Heart right ventricle (tissue), 16 donors: ENCODE measurements at regions not wholly inside any gene's neighbourhood (a gene's known extent, or its start where the extent isn't known, plus 50 kb on each side); places are given as distances from the start of the nearest gene placed in this dataset.
"Not testable (repeated sequence)": the region's sequence is repeated elsewhere in the genome, so short reads cannot be mapped to it uniquely, and the experiment has no call there.

Source experiments
- ATAC-seq, 8 donors: fragments of 200-7000 bp; cut with Tn5 transposase; one replicate each; pipeline ENCODE4 v1.9.1; 2020; ENCODE audit warnings: mild to moderate bottlenecking in 8 of 8, moderate library complexity in 8 of 8, moderate number of reproducible peaks in 1 of 8
- DNase-seq, 2 donors: peaks; one replicate each; pipeline ENCODE4 v3.0.0-alpha.2; 2020
- H3K27ac ChIP-seq, 10 donors: fragments of 200-600 bp; sonication (generic) in 2 of 10; one replicate each; pipeline versions ENCODE4 v1.5.0 to v1.8.0; 2020 to 2022; ENCODE audit warnings: mild to moderate bottlenecking in 3 of 10
- H3K27me3 ChIP-seq, 7 donors: fragments of 200-600 bp; one replicate each; pipeline ENCODE4 v1.8.0; 2021 to 2022; ENCODE audit warnings: mild to moderate bottlenecking in 2 of 7
- H3K36me3 ChIP-seq, 9 donors: fragments of 200-600 bp; sonication (generic) in 1 of 9; one replicate each; pipeline versions ENCODE4 v1.5.0 to v1.8.0; 2020 to 2022; ENCODE audit warnings: mild to moderate bottlenecking in 2 of 9
- H3K4me1 ChIP-seq, 9 donors: fragments of 200-600 bp; sonication (generic) in 1 of 9; one replicate each; pipeline versions ENCODE4 v1.5.0 to v1.8.0; 2020 to 2022; ENCODE audit warnings: mild to moderate bottlenecking in 4 of 9
- H3K4me3 ChIP-seq, 10 donors: fragments of 200-600 bp; sonication (generic) in 2 of 10; one replicate each; pipeline versions ENCODE4 v1.5.0 to v1.8.0; 2020 to 2022; ENCODE audit warnings: mild to moderate bottlenecking in 7 of 10, moderate library complexity in 2 of 10
- H3K9me3 ChIP-seq, 11 donors: fragments of 200-600 bp in 10 of 11; sonication (generic) in 2 of 11; one replicate each; pipeline versions ENCODE4 v1.5.0 to v1.8.0; 2013 to 2022; ENCODE audit warnings: mild to moderate bottlenecking in 2 of 11, control low read depth in 1 of 11, moderate library complexity in 1 of 11
- WGBS, 2 donors: extraction: QIAGEN DNeasy Blood & Tissue Kit; methylation state at CpG; one replicate each; pipeline ENCODE4 v1.1.7; 2013; ENCODE audit warnings: inconsistent platforms in 1 of 2; 5-methylcytosine and 5-hydroxymethylcytosine counted together
- intact Hi-C, 10 donors: fragments of 100-400 bp; cut with DNase I; formaldehyde crosslinking; loops; one replicate each; pipeline versions ENCODE4 v1.11.1 to v1.14.2; 2022
- TF ChIP-seq, protein P1 (sequence below), 9 donors: fragments of 200-600 bp; sonication (generic) in 2 of 9; IDR thresholded peaks; one replicate each; pipeline versions ENCODE4 v1.5.0 to v1.8.0; 2021 to 2022; ENCODE audit warnings: antibody characterized with exemption in 9 of 9, mild to moderate bottlenecking in 5 of 9, moderate library complexity in 1 of 9
- donor health status: Arrhythmogenic right ventricular cardiomyopathy.
- donor health status: ischemic (EF 13 %, LVEDD 7.1; RV severe dilation, severe dysfunction).
- donor health status: healthy with polysubstance abuse.
- donor health status: DM: no; HTN: yes; CAD: no.
- donor health status: DM: no; HTN: no; CAD: no.
- donor health status: ischemic (EF 25% LVEDD 6.9; RV normal size, moderate dysfunction).
- donor health status: ischemic (EF 25% LVEDD 5.7; RV mildly dilated, moderate dysfunction).
- donor health status: healthy.
- donor health status: DM: yes; HTN: yes; CAD: no.
- donor health status: Ischemic cardiomyopathy.
- donor health status: ischemic (EF 35%, LVEDD 5.7; RV mildly dilated, moderate dysfunction).
- donor health status: nonischemic (EF 11% LVEDD 7.7; RV severe dilation, severe dysfunction).
- donor health status: DM: yes; HTN: yes; CAD: no.
- donor health status: PGD.
- donor health status: ischemic (EF 29% LVEDD 5.4; RV normal size, mild dysfunction).
- donor health status: nonischemic (EF 23%, LVEDD 6.1; RV moderate dilation, normal function).

- no peak overlapping the region for H3K4me3 ChIP-seq
- no peaks in the 10 kb centered on the region for H3K36me3 ChIP-seq
- H3K4me1 ChIP-seq = no peaks in the 10 kb centered on the region
- 62 to 70% methylated on average over 5 of the region's 5 CpGs for WGBS, 2 donors
- peaks cover 0 to 10% (median 5%) of the 10 kb centered on the region in 7 donors for H3K27me3 ChIP-seq
- peaks cover 0 to 3% (median 0%) of the 10 kb centered on the region in 11 donors for H3K9me3 ChIP-seq
- intact Hi-C loops = no loop called here
- no peak overlapping the region for H3K27ac ChIP-seq
- ATAC-seq (no peak), DNase-seq (no peak)
- TF ChIP-seq, protein P1, sequence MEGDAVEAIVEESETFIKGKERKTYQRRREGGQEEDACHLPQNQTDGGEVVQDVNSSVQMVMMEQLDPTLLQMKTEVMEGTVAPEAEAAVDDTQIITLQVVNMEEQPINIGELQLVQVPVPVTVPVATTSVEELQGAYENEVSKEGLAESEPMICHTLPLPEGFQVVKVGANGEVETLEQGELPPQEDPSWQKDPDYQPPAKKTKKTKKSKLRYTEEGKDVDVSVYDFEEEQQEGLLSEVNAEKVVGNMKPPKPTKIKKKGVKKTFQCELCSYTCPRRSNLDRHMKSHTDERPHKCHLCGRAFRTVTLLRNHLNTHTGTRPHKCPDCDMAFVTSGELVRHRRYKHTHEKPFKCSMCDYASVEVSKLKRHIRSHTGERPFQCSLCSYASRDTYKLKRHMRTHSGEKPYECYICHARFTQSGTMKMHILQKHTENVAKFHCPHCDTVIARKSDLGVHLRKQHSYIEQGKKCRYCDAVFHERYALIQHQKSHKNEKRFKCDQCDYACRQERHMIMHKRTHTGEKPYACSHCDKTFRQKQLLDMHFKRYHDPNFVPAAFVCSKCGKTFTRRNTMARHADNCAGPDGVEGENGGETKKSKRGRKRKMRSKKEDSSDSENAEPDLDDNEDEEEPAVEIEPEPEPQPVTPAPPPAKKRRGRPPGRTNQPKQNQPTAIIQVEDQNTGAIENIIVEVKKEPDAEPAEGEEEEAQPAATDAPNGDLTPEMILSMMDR (IDR thresholded peaks at IDR 0.05) = no peak
Observed at GRCh38 chr5:136750224-136750862, 385.0 kb upstream of the TRPC7 start.

DNA sequence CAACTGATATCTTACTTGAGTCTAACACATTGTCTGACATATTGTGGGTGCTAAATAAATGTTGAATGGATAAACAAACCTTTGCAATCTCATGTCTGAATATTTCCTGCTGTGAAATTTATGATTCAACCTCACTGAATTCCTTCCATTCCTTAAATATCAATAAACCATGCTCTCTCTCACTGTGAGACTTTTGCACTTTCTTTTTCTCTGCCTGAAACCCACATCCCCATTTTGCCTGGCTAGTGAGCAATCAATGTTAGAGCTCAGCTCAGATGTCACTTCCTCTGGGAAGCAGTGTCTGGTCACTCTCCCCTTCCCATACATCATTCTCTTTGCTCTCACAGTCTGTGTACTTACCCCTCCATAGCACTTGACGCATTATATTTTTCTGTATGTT, 383.7 kb upstream of the TRPC7 start:
- ATAC-seq = no peak
- no peak overlapping the region for H3K4me3 ChIP-seq
- peaks cover 0 to 3% (median 0%) of the 10 kb centered on the region in 11 donors for H3K9me3 ChIP-seq
- DNase-seq = no peak
- no peak overlapping the region for H3K27ac ChIP-seq
- H3K4me1 ChIP-seq = no peaks in the 10 kb centered on the region
- TF ChIP-seq, protein P1 (IDR thresholded peaks at IDR 0.05) = no peak
- no peaks in the 10 kb centered on the region for H3K36me3 ChIP-seq
- intact Hi-C loops = no loop called here
- no peaks in the 10 kb centered on the region for H3K27me3 ChIP-seq
- 94 to 97% methylated on average over 1 of the region's 1 CpG for WGBS, 2 donors

GRCh38 chr5:136743052-136743451, 377.7 kb upstream of the TRPC7 start:
- intact Hi-C loops = no loop called here
- Histone ChIP-seq H3K27ac (no peak overlapping the region), H3K27me3 (peaks cover 0 to 17% (median 0%) of the 10 kb centered on the region in 7 donors), H3K9me3 (peaks cover 0 to 24% (median 0%) of the 10 kb centered on the region in 11 donors), H3K36me3 (no peaks in the 10 kb centered on the region), H3K4me1 (no peaks in the 10 kb centered on the region), H3K4me3 (no peak overlapping the region)
- DNase-seq (no peak), ATAC-seq (no peak)
- 76 to 80% methylated on average over 1 of the region's 1 CpG for WGBS, 2 donors
- TF ChIP-seq, protein P1 (IDR thresholded peaks at IDR 0.05) = no peak

GRCh38 chr5:136740228-136740627, 374.9 kb upstream of the TRPC7 start:
- no peaks in the 10 kb centered on the region for H3K36me3 ChIP-seq
- intact Hi-C loops = no loop called here
- peaks cover 0 to 21% (median 0%) of the 10 kb centered on the region in 11 donors for H3K9me3 ChIP-seq
- H3K27me3 ChIP-seq = peaks cover 0 to 26% (median 0%) of the 10 kb centered on the region in 7 donors
- ATAC-seq (no peak), DNase-seq (no peak)
- H3K27ac ChIP-seq = no peak overlapping the region
- TF ChIP-seq, protein P1 (IDR thresholded peaks at IDR 0.05) = no peak
- no peaks in the 10 kb centered on the region for H3K4me1 ChIP-seq
- no peak overlapping the region for H3K4me3 ChIP-seq

DNA sequence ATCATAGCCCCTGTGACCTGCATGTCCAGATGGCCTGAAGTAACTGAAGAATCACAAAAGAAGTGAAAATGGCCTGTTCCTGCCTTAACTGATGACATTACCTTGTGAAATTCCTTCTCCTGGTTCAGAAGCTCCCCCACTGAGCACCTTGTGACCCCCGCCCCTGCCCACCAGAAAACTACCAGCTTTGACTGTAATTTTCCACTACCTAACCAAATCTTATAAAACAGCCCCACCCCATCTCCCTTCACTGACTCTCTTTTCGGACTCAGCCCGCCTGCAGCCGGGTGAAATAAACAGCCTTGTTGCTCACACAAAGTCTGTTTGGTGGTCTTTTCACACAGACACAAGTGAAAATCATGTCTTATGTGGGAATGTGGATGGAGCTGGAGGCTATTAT, 373.9 kb upstream of the TRPC7 start:
- ATAC-seq, intact Hi-C loops: not testable (repeated sequence)

More for the DNA sequence above, 373.9 kb upstream of the TRPC7 start:
- DNase-seq, H3K27ac ChIP-seq, H3K36me3 ChIP-seq, H3K4me3 ChIP-seq, H3K4me1 ChIP-seq: not testable (repeated sequence)
- peaks cover 0 to 26% (median 0%) of the 10 kb centered on the region in 7 donors for H3K27me3 ChIP-seq
- peaks cover 0 to 21% (median 0%) of the 10 kb centered on the region in 11 donors for H3K9me3 ChIP-seq
- 76 to 78% methylated on average over 4 of the region's 4 CpGs for WGBS, 2 donors
